ENCODE measurements at regions not wholly inside any gene's neighbourhood (a gene's known extent, or its start where the extent isn't known, plus 50 kb on each side); places are given as distances from the start of the nearest gene placed in this dataset.

- no peaks in the 10 kb centered on the region for H3K27me3 ChIP-seq (ENCODE audit: insufficient read depth, poor library complexity, severe bottlenecking)
- no peaks in the 10 kb centered on the region for H3K36me3 ChIP-seq (ENCODE audit: low read depth)
- H3K4me3 ChIP-seq (ENCODE audit: severe bottlenecking): no peak overlapping the region
- TF ChIP-seq CTCF (IDR thresholded peaks at IDR 0.05; ENCODE audit: poor library complexity, severe bottlenecking): no peak
- no peak for ATAC-seq (ENCODE audit: low read depth)
- peaks cover 3% of the 10 kb centered on the region for H3K4me1 ChIP-seq (ENCODE audit: insufficient read depth, poor library complexity, severe bottlenecking)
- no peak overlapping the region for H3K27ac ChIP-seq (ENCODE audit: poor library complexity, severe bottlenecking)
- no peak for DNase-seq (ENCODE audit: low spot score)
- no peaks in the 10 kb centered on the region for H3K9me3 ChIP-seq (ENCODE audit: severe bottlenecking)
Measured at GRCh38 chr4:132955146-132955545, 193.9 kb upstream of the PCDH10 start.

- no peaks in the 10 kb centered on the region for H3K36me3 ChIP-seq (ENCODE audit: low read depth)
- TF ChIP-seq CTCF (IDR thresholded peaks at IDR 0.05; ENCODE audit: poor library complexity, severe bottlenecking): no peak
- no peaks in the 10 kb centered on the region for H3K9me3 ChIP-seq (ENCODE audit: severe bottlenecking)
- H3K4me3 ChIP-seq (ENCODE audit: severe bottlenecking): no peak overlapping the region
- no peak for DNase-seq (ENCODE audit: low spot score)
- H3K27me3 ChIP-seq (ENCODE audit: insufficient read depth, poor library complexity, severe bottlenecking): no peaks in the 10 kb centered on the region
- no peak for ATAC-seq (ENCODE audit: low read depth)
- H3K27ac ChIP-seq (ENCODE audit: poor library complexity, severe bottlenecking): no peak overlapping the region
- peaks cover 3% of the 10 kb centered on the region for H3K4me1 ChIP-seq (ENCODE audit: insufficient read depth, poor library complexity, severe bottlenecking)
Measured at GRCh38 chr4:132956962-132957361, 192.1 kb upstream of the PCDH10 start.

- H3K36me3 ChIP-seq (ENCODE audit: low read depth): no peaks in the 10 kb centered on the region
- ATAC-seq (ENCODE audit: low read depth): no peak
- no peak for DNase-seq (ENCODE audit: low spot score)
- H3K4me3 ChIP-seq (ENCODE audit: severe bottlenecking): no peak overlapping the region
- no peaks in the 10 kb centered on the region for H3K4me1 ChIP-seq (ENCODE audit: insufficient read depth, poor library complexity, severe bottlenecking)
- no peaks in the 10 kb centered on the region for H3K9me3 ChIP-seq (ENCODE audit: severe bottlenecking)
- TF ChIP-seq CTCF (IDR thresholded peaks at IDR 0.05; ENCODE audit: poor library complexity, severe bottlenecking): no peak
- no peak overlapping the region for H3K27ac ChIP-seq (ENCODE audit: poor library complexity, severe bottlenecking)
- H3K27me3 ChIP-seq (ENCODE audit: insufficient read depth, poor library complexity, severe bottlenecking): no peaks in the 10 kb centered on the region
Measured at GRCh38 chr4:132958457-132959263, 190.4 kb upstream of the PCDH10 start.

GRCh38 chr4:132981611-132982010 is 167.5 kb upstream of the PCDH10 start:
- Histone ChIP-seq H3K27me3 (ENCODE audit: insufficient read depth, poor library complexity, severe bottlenecking) (no peaks in the 10 kb centered on the region), H3K36me3 (ENCODE audit: low read depth) (no peaks in the 10 kb centered on the region), H3K27ac (ENCODE audit: poor library complexity, severe bottlenecking) (no peak overlapping the region), H3K9me3 (ENCODE audit: severe bottlenecking) (no peaks in the 10 kb centered on the region), H3K4me3 (ENCODE audit: severe bottlenecking) (no peak overlapping the region), H3K4me1 (ENCODE audit: insufficient read depth, poor library complexity, severe bottlenecking) (no peaks in the 10 kb centered on the region)
- ATAC-seq (ENCODE audit: low read depth): no peak
- TF ChIP-seq CTCF (IDR thresholded peaks at IDR 0.05; ENCODE audit: poor library complexity, severe bottlenecking): no peak
- DNase-seq (ENCODE audit: low spot score): no peak

GRCh38 chr4:132982151-132982550 is 166.9 kb upstream of the PCDH10 start:
- ATAC-seq (ENCODE audit: low read depth) (no peak), DNase-seq (ENCODE audit: low spot score) (no peak)
- Histone ChIP-seq H3K27me3 (ENCODE audit: insufficient read depth, poor library complexity, severe bottlenecking) (no peaks in the 10 kb centered on the region), H3K4me1 (ENCODE audit: insufficient read depth, poor library complexity, severe bottlenecking) (no peaks in the 10 kb centered on the region), H3K27ac (ENCODE audit: poor library complexity, severe bottlenecking) (no peak overlapping the region), H3K9me3 (ENCODE audit: severe bottlenecking) (no peaks in the 10 kb centered on the region), H3K36me3 (ENCODE audit: low read depth) (no peaks in the 10 kb centered on the region), H3K4me3 (ENCODE audit: severe bottlenecking) (no peak overlapping the region)
- no peak for TF ChIP-seq CTCF (IDR thresholded peaks at IDR 0.05; ENCODE audit: poor library complexity, severe bottlenecking)

Data from RWPE2 (cell line).